DOHH2 (cell line): ENCODE measurements at regions not wholly inside any gene's neighbourhood (a gene's known extent, or its start where the extent isn't known, plus 50 kb on each side); places are given as distances from the start of the nearest gene placed in this dataset.

ENCODE experiments used
- H3F3A ChIP-seq: fragments of 200-600 bp; sonication (generic), shearing (Covaris generic); 2 replicates; pipeline ENCODE4 v1.6.0; 2016; ENCODE audit warnings: antibody characterized with exemption, mild to moderate bottlenecking; ENCODE audit not compliant: control insufficient read depth, insufficient read depth
- H3K27ac ChIP-seq: fragments of 200-600 bp; sonication (generic); 2 replicates; pipeline ENCODE4 v1.5.1; 2014; ENCODE audit warnings: low read depth, mild to moderate bottlenecking, low read length, moderate library complexity
- H3K27me3 ChIP-seq: fragments of 200-600 bp; sonication (generic); 2 replicates; pipeline ENCODE4 v1.6.1; 2014; ENCODE audit warnings: mild to moderate bottlenecking, low read length, mixed read lengths; ENCODE audit not compliant: control insufficient read depth
- H3K36me3 ChIP-seq: fragments of 200-600 bp; sonication (generic); 2 replicates; pipeline ENCODE4 v1.6.1; 2014; ENCODE audit warnings: mild to moderate bottlenecking, low read length, moderate library complexity, mixed read lengths; ENCODE audit not compliant: control insufficient read depth
- H3K4me1 ChIP-seq: fragments of 200-600 bp; sonication (generic); 2 replicates; pipeline ENCODE4 v1.6.1; 2014; ENCODE audit warnings: mild to moderate bottlenecking, low read length, mixed read lengths; ENCODE audit not compliant: control insufficient read depth
- H3K4me2 ChIP-seq: fragments of 200-600 bp; sonication (generic); 2 replicates; pipeline ENCODE4 v1.6.0; 2014; ENCODE audit warnings: mild to moderate bottlenecking, low read length, moderate library complexity
- H3K4me3 ChIP-seq: fragments of 200-600 bp; sonication (generic); 2 replicates; pipeline ENCODE4 v1.5.1; 2014; ENCODE audit warnings: mild to moderate bottlenecking, low read length, mixed read lengths
- H3K79me2 ChIP-seq: fragments of 200-600 bp; sonication (generic); 2 replicates; pipeline ENCODE4 v1.6.1; 2014; ENCODE audit warnings: mild to moderate bottlenecking, low read length, mixed read lengths; ENCODE audit not compliant: control insufficient read depth
- H3K9me2 ChIP-seq: fragments of 200-600 bp; sonication (generic); replicated peaks from 2 replicates; pipeline ENCODE4 v1.6.1; 2014; ENCODE audit warnings: mild to moderate bottlenecking, low read length, mixed read lengths; ENCODE audit not compliant: control insufficient read depth
- H3K9me3 ChIP-seq: fragments of 200-600 bp; sonication (generic); 2 replicates; pipeline ENCODE4 v1.6.1; 2014; ENCODE audit warnings: antibody characterized with exemption, low read length, mixed read lengths; ENCODE audit not compliant: control insufficient read depth, insufficient read depth
- H4K20me1 ChIP-seq: fragments of 200-600 bp; sonication (generic); 2 replicates; pipeline ENCODE4 v1.6.0; 2014; ENCODE audit warnings: low read depth, mild to moderate bottlenecking, antibody characterized with exemption, low read length, moderate library complexity; ENCODE audit not compliant: control insufficient read depth, insufficient read depth
- EZH2phosphoT487 ChIP-seq: fragments of 200-600 bp; sonication (generic); IDR thresholded peaks from 2 replicates; pipeline ENCODE4 v1.6.1; 2017; ENCODE audit warnings: borderline replicate concordance, mild to moderate bottlenecking, antibody characterized with exemption, low read length, moderate library complexity, mixed read lengths
- TF ChIP-seq, protein P1 (sequence below): fragments of 200-600 bp; sonication (generic); IDR thresholded peaks from one replicate; pipeline ENCODE4 v1.5.1; 2014; ENCODE audit warnings: antibody characterized with exemption, mild to moderate bottlenecking, low read depth, low read length; ENCODE audit not compliant: poor library complexity, severe bottlenecking

- Histone ChIP-seq H3K9me2 (no peaks in the 10 kb centered on the region), H3K36me3 (no peaks in the 10 kb centered on the region), H4K20me1 (no peaks in the 10 kb centered on the region), H3K27ac (no peak overlapping the region), H3K4me1 (no peaks in the 10 kb centered on the region), H3F3A (no peaks in the 10 kb centered on the region), H3K27me3 (no peaks in the 10 kb centered on the region), H3K9me3 (no peaks in the 10 kb centered on the region), H3K79me2 (no peaks in the 10 kb centered on the region), H3K4me2 (no peak overlapping the region), H3K4me3 (no peak overlapping the region)
- TF ChIP-seq, protein P1, sequence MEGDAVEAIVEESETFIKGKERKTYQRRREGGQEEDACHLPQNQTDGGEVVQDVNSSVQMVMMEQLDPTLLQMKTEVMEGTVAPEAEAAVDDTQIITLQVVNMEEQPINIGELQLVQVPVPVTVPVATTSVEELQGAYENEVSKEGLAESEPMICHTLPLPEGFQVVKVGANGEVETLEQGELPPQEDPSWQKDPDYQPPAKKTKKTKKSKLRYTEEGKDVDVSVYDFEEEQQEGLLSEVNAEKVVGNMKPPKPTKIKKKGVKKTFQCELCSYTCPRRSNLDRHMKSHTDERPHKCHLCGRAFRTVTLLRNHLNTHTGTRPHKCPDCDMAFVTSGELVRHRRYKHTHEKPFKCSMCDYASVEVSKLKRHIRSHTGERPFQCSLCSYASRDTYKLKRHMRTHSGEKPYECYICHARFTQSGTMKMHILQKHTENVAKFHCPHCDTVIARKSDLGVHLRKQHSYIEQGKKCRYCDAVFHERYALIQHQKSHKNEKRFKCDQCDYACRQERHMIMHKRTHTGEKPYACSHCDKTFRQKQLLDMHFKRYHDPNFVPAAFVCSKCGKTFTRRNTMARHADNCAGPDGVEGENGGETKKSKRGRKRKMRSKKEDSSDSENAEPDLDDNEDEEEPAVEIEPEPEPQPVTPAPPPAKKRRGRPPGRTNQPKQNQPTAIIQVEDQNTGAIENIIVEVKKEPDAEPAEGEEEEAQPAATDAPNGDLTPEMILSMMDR = no peak
- no peak for TF ChIP-seq EZH2phosphoT487
Measured at GRCh38 chr11:15453211-15453765, 338.6 kb downstream of the INSC start.

DNA sequence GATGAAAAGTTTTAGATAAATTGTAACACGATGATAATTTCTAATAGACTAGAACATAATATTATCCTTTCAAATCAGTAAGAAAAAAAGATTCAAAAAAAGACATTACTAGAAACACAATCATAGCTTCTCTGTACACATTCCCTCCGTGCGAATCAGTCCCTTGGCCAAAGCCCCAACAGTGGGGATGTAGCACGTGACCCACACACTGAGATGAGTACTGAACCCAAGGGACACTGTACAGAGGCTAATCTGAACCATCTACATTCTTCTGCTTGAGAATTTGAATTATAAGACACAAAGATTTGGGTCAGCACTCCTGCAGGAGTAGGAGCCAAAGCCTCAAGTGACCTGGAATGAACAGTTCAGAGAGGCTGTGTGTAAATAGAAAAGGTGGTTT lies 353.7 kb downstream of the INSC start:
- Histone ChIP-seq H3K9me2 (no peaks in the 10 kb centered on the region), H3K4me1 (no peaks in the 10 kb centered on the region), H3K4me3 (no peak overlapping the region), H3F3A (no peaks in the 10 kb centered on the region), H3K79me2 (no peaks in the 10 kb centered on the region), H3K27me3 (no peaks in the 10 kb centered on the region), H3K9me3 (no peaks in the 10 kb centered on the region), H3K36me3 (no peaks in the 10 kb centered on the region), H3K4me2 (no peak overlapping the region), H4K20me1 (no peaks in the 10 kb centered on the region), H3K27ac (no peak overlapping the region)
- no peak for TF ChIP-seq EZH2phosphoT487
- TF ChIP-seq, protein P1 = no peak

DNA sequence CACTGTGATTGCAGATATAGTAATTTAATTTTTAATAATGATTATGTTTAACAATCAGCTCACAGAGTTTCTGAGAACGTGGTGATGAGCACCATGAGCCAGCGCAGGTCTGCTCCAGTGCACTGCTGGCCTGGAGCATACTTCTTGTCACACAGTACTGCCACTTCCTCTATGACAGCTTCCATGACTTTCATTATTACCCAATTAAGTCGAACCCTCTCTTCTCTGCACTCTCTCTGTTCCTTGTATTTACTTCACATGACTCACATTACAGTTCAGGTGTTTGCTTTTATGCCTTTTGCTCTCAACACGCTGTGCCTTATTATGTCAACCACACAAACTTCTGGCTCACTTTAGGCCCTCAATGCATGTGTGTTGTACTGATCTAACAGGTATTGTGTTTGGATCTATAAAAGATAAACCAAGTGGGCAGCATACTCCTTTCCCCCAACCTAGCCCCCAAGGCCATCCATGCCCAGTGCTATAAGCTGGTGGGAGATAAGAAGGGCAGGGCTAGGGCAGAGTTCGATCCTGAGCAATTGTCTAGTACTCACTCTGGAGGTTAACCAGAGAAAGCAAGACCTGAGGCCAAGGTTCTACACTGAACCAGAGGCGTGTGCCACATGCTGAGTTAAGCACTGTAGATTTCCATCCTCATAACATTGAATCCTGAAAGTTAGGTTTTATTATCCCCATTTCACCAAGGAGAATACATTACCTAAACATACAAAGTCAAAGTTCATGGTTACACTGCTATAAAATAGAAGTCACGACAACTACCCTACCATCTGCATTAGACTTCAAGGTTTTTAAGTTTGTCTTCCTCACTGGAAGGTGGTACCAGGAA lies 356.5 kb downstream of the INSC start:
- no peaks in the 10 kb centered on the region for H3K9me2 ChIP-seq
- H3K27me3 ChIP-seq = no peaks in the 10 kb centered on the region
- no peaks in the 10 kb centered on the region for H3K9me3 ChIP-seq
- H4K20me1 ChIP-seq = no peaks in the 10 kb centered on the region
- H3F3A ChIP-seq = no peaks in the 10 kb centered on the region
- no peaks in the 10 kb centered on the region for H3K4me1 ChIP-seq
- no peaks in the 10 kb centered on the region for H3K36me3 ChIP-seq
- no peak overlapping the region for H3K27ac ChIP-seq
- H3K4me2 ChIP-seq = no peak overlapping the region
- H3K79me2 ChIP-seq = no peaks in the 10 kb centered on the region
- no peak for TF ChIP-seq EZH2phosphoT487
- TF ChIP-seq, protein P1 = no peak
- H3K4me3 ChIP-seq = no peak overlapping the region
